Breast epithelium (tissue), 4 donors: ENCODE measurements at regions not wholly inside any gene's neighbourhood (a gene's known extent, or its start where the extent isn't known, plus 50 kb on each side); places are given as distances from the start of the nearest gene placed in this dataset.

ENCODE experiments used
- DNase-seq, 2 donors: peaks; one replicate each; pipeline ENCODE4 v3.0.0-alpha.2; 2019; ENCODE audit warnings: low spot score in 2 of 2
- H3K27ac ChIP-seq, 2 donors: fragments of 200-600 bp; sonication (generic) in 1 of 2; one replicate each; pipeline ENCODE4 v1.5.1; 2016 to 2019; ENCODE audit warnings: mild to moderate bottlenecking in 1 of 2
- H3K27me3 ChIP-seq, 2 donors: fragments of 200-600 bp; sonication (generic) in 1 of 2; one replicate each; pipeline versions ENCODE4 v1.5.1 to v1.6.0; 2017 to 2019; ENCODE audit warnings: control low read depth in 1 of 2, mild to moderate bottlenecking in 1 of 2
- H3K36me3 ChIP-seq: fragments of 200-600 bp; one replicate; pipeline ENCODE4 v1.5.1; 2019
- H3K4me1 ChIP-seq, 2 donors: fragments of 200-600 bp; sonication (generic); one replicate each; pipeline ENCODE4 v1.5.1; 2016 to 2019; ENCODE audit warnings: control low read depth in 1 of 2
- H3K4me3 ChIP-seq, 3 donors: fragments of 200-600 bp; sonication (generic); 1 replicate in 2 of 3; 2 replicates in 1 of 3; pipeline ENCODE4 v1.5.1; 2016 to 2019; ENCODE audit warnings: mild to moderate bottlenecking in 3 of 3, moderate library complexity in 2 of 3
- H3K9me3 ChIP-seq, 2 donors: fragments of 200-600 bp; sonication (generic) in 1 of 2; one replicate each; pipeline ENCODE4 v1.5.1; 2016 to 2019; ENCODE audit warnings: control low read depth in 1 of 2
- POLR2A ChIP-seq: fragments of 450-650 bp; IDR thresholded peaks from one replicate; pipeline ENCODE4 v1.6.1; 2016; ENCODE audit warnings: antibody characterized with exemption, mild to moderate bottlenecking, moderate library complexity
- POLR2AphosphoS5 ChIP-seq, 3 donors: sonication (generic); formaldehyde crosslinking; IDR thresholded peaks; one replicate each; pipeline ENCODE4 v1.6.1; 2017; ENCODE audit warnings: antibody characterized with exemption in 3 of 3
- intact Hi-C: fragments of 100-400 bp; cut with DNase I; formaldehyde crosslinking; loops from one replicate; pipeline ENCODE4 v1.15.1; 2023; ENCODE audit warnings: low total_unique reads
- TF ChIP-seq, protein P1 (sequence below), 3 donors: fragments of 450-650 bp; IDR thresholded peaks; one replicate each; pipeline ENCODE4 v1.5.1; 2016 to 2017; ENCODE audit warnings: antibody characterized with exemption in 3 of 3, mild to moderate bottlenecking in 3 of 3, moderate library complexity in 3 of 3

DNA sequence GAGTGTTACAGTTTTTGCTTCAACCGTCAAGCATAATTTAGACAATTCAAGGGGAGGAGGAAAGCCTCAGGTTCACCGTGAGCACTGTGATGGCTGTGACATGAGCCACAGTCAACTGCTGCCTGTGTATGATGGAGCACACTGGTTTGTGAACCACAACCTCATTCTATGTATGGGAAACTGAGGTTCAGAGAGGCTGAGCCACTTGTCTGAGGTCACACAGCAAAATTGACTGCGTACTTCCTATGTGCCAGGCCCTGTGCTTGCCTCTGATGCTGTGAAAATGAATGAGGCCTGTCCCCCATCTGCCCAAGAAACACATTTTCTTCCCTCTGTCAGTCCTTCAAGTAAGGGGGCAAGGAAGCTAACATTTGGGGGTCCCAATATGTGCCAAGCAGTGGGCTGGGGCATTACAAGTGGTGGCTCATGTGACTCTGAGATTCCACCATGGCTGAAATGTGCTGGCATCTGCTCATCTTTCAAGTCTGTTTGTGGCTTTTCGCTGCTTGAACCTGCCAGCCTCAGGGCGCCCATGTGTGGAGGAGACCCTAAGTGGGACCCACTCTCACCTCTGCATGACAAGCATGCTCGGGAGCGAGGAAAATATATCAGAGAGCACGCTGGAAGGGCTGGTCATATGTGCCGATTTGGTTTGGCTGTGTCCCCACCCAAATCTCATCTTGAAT lies 79.7 kb downstream of the ADRA2C start:
- intact Hi-C loops = no loop called here
- Histone ChIP-seq H3K9me3 (peaks cover 10% of the 10 kb centered on the region in 2 donors), H3K4me1 (no peaks in the 10 kb centered on the region), H3K36me3 (no peaks in the 10 kb centered on the region), H3K4me3 (no peak overlapping the region), H3K27ac (no peak overlapping the region), H3K27me3 (peaks cover 0 to 9% of the 10 kb centered on the region in 2 donors)
- TF ChIP-seq POLR2A (no peak), POLR2AphosphoS5 (IDR thresholded peaks at IDR 0.05) (no peak)
- TF ChIP-seq, protein P1, sequence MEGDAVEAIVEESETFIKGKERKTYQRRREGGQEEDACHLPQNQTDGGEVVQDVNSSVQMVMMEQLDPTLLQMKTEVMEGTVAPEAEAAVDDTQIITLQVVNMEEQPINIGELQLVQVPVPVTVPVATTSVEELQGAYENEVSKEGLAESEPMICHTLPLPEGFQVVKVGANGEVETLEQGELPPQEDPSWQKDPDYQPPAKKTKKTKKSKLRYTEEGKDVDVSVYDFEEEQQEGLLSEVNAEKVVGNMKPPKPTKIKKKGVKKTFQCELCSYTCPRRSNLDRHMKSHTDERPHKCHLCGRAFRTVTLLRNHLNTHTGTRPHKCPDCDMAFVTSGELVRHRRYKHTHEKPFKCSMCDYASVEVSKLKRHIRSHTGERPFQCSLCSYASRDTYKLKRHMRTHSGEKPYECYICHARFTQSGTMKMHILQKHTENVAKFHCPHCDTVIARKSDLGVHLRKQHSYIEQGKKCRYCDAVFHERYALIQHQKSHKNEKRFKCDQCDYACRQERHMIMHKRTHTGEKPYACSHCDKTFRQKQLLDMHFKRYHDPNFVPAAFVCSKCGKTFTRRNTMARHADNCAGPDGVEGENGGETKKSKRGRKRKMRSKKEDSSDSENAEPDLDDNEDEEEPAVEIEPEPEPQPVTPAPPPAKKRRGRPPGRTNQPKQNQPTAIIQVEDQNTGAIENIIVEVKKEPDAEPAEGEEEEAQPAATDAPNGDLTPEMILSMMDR (IDR thresholded peaks at IDR 0.05) = no peak
- no peak for DNase-seq

DNA sequence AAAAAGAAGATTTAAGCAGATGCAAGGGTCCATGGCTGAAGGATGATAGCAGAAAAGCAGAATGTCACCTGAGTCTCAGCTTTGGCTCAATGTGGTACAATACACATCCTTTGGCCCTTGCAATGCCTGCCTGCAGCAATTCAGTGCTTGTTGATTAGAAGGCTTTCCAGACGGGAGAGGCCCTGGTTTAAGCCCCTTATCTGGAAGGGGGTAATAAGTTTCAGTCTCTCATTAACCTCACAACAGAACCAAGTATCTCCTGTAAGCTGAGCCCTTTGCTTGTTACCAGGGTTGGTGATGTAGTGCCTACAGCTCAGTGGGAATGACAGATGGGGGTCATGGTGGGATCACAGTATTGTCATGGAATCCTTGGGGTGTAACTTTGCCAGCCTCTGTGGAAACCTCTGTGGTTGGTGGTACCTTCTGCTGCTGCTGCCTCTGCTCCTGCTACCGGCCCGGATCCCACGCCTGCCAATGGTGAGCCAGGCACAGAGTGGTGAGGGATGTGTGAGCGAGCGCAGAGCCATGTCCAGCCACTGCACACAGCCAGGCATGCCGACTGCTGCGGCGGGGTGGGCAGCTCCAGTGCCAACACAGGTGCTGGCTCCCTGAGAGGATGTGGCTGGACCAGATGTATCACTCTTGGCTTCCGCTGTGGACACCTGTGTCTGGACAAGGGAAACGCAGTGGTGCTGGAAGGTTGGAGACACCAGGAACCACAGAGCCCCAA lies 81.2 kb downstream of the ADRA2C start:
- Histone ChIP-seq H3K9me3 (peaks cover 10% of the 10 kb centered on the region in 2 donors), H3K4me3 (no peak overlapping the region), H3K27ac (no peak overlapping the region), H3K4me1 (no peaks in the 10 kb centered on the region), H3K27me3 (peaks cover 0 to 9% of the 10 kb centered on the region in 2 donors), H3K36me3 (no peaks in the 10 kb centered on the region)
- TF ChIP-seq, protein P1 (IDR thresholded peaks at IDR 0.05) = no peak
- TF ChIP-seq POLR2A (no peak), POLR2AphosphoS5 (IDR thresholded peaks at IDR 0.05) (no peak)
- no peak for DNase-seq
- intact Hi-C loops = no loop called here

DNA sequence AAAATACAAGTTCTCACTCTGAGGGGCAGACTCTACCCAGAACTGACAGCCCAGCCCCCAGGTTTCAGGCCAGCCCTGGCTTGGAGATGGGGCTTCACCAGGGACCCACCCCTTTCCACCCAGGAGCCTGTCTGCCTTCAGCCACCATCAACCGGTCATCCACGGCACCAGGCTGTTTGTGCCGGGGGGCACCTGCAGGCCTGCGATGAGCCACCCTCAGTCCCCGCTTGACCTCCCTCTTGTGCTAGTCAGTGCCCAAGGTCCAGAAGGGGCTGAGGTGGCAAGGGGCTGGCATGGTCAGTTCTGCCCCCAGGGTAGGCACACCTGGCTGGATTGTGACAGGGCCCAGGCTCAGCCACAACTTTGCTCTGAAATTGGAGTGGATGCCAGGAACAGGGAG lies 82.1 kb downstream of the ADRA2C start:
- Histone ChIP-seq H3K27me3 (peaks cover 0 to 8% of the 10 kb centered on the region in 2 donors), H3K9me3 (peaks cover 10% of the 10 kb centered on the region in 2 donors), H3K4me3 (no peak overlapping the region), H3K27ac (no peak overlapping the region), H3K36me3 (no peaks in the 10 kb centered on the region), H3K4me1 (no peaks in the 10 kb centered on the region)
- intact Hi-C loops = no loop called here
- TF ChIP-seq POLR2A = no peak
- no peak for TF ChIP-seq POLR2AphosphoS5 (IDR thresholded peaks at IDR 0.05)
- TF ChIP-seq, protein P1 (IDR thresholded peaks at IDR 0.05) = no peak
- no peak for DNase-seq

DNA sequence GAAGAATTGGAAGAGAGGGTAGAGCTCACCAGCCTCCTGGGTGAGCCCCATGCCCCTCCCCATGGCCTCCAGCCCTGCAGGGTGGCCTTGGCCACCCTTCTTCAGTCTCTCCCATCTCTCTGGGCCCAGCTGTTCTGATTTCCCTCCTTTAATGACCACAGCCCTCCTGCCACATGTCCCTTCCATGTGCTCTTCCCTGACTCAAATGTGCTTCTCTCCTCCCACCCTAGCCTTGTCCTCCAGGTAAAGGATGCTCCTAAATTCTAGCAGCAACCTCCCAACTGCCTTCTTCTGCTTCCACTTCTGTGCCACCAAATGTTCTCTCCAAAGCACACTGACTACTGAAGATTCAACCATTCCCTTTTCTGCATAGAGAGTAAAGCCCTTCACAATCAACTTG lies 83.0 kb downstream of the ADRA2C start:
- Histone ChIP-seq H3K4me3 (no peak overlapping the region), H3K36me3 (no peaks in the 10 kb centered on the region), H3K27me3 (peaks cover 0 to 16% of the 10 kb centered on the region in 2 donors), H3K4me1 (no peaks in the 10 kb centered on the region), H3K27ac (no peak overlapping the region), H3K9me3 (peaks cover 10% of the 10 kb centered on the region in 2 donors)
- TF ChIP-seq POLR2A (no peak), POLR2AphosphoS5 (IDR thresholded peaks at IDR 0.05) (no peak)
- TF ChIP-seq, protein P1 (IDR thresholded peaks at IDR 0.05) = no peak
- DNase-seq = no peak
- intact Hi-C loops = loop anchor here (1.0 kb wide), 1 partner anchor 35 kb away; no protein-coding TSS in a partner anchor

DNA sequence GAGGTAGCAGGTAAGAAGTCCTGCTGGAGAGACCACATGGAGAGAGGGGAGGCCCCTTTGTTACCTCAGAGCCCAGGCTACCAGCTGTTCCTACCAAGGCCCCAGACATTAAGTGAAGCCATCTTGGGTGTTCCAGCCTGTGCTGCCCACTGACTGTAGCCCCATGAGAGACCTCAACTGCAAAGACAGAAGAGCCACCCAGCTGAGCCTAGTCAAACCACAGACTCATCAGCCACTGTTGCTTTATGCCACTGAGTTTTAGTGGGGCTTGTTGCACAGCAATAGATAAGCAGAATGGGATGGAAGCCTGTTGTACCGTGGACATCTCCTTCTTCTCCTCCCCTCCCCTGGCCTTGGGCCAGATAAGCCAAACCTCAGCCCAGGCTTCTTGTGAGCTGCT lies 83.9 kb downstream of the ADRA2C start:
- TF ChIP-seq POLR2AphosphoS5 (IDR thresholded peaks at IDR 0.05) = no peak
- no peak for TF ChIP-seq POLR2A
- TF ChIP-seq, protein P1 (IDR thresholded peaks at IDR 0.05) = no peak
- Histone ChIP-seq H3K4me3 (no peak overlapping the region), H3K36me3 (no peaks in the 10 kb centered on the region), H3K4me1 (no peaks in the 10 kb centered on the region), H3K9me3 (peaks cover 10% of the 10 kb centered on the region in 2 donors), H3K27me3 (peaks cover 0 to 26% of the 10 kb centered on the region in 2 donors), H3K27ac (no peak overlapping the region)
- intact Hi-C loops = no loop called here
- no peak for DNase-seq
